CD4-positive, alpha-beta T cell treated with Interferon alpha-2 for 1 hour (primary cell): ENCODE measurements at regions not wholly inside any gene's neighbourhood (a gene's known extent, or its start where the extent isn't known, plus 50 kb on each side); places are given as distances from the start of the nearest gene placed in this dataset.

ENCODE experiments used
- DNase-seq, 2 donors: peaks; one replicate each; pipeline ENCODE4 v3.0.0-alpha.2; 2020 to 2022

GRCh38 chr12:125193376-125194152 is 128.3 kb downstream of the AACS start:
- no peak for DNase-seq

GRCh38 chr12:125194163-125194773 is 129.0 kb downstream of the AACS start:
- no peak for DNase-seq

DNA sequence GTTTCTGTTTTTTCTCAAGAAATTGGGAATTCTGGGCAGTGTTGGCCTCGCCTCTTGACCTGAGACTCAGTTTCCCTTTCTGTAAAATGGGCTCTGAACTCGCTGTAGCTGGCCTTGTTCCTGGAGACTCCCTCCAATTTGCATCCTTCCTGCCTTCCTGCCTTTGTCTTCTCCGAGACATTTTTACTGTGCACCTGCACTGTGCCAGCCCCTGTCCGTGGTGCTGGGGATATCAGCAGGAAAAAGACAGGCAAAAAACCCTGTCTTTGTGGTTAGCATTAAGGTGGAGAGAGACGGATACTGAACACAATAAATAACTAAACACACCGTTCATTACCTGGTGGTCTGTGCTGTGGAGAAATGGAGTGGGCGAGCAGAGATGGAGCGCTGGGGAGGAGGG is 129.8 kb downstream of the AACS start:
- no peak for DNase-seq

DNA sequence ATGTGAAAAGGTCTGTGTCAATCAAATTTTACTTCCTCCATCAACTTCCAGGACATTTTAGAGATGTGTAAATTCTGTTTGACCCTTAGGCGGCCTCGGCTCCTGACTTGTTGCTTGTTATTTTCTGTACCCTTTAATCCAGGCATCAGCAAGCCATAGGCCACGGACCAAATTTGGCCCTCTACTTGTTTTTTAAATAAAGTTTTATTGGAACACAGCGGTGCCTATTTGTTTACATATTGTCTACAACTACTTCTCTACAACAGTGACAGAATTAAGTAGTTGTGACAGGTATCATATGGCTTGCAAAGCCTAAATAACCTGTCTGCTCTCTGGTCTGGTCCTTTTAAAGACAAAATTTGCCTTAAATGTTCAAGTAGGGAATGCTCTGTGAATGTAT is 132.1 kb downstream of the AACS start:
- DNase-seq = no peak

DNA sequence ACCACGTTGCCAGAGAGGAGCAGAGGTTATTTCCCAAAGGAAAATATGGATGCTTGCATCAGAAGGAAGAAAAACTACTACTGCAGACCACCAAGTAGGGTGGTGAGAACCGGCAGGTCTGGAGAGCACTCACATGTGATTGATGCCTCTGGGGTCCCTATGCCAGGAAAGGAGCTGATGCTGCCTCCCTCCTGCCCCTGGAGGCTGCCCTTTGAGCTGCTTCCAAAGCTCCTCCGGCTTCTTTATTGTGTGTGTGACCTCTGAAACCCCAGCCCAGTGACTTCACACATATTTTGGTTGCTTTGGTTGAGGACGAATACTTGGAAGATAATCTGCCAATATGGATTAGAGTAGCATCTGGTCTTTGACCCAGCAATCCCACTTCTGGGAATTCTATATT is 133.4 kb downstream of the AACS start:
- no peak for DNase-seq

DNA sequence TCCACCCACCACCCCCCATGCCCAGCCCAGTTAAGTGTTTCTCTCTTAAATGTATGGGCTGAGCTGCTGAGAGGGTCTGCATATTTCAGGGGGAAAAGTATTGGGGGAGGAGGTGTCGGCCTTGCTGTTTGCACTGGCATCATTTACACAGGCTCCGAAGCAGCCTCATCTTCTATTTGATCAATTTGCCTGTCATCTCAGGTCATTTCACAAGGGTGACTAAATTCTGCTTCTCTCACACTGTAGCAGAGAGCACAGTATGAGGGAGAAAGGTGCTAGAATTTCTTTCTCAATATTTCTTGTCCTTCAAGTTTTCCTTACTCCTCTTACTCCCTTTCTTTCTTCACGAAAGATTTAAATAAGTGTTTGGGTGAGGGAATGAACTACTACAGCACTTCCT is 135.9 kb downstream of the AACS start:
- DNase-seq = no peak

DNA sequence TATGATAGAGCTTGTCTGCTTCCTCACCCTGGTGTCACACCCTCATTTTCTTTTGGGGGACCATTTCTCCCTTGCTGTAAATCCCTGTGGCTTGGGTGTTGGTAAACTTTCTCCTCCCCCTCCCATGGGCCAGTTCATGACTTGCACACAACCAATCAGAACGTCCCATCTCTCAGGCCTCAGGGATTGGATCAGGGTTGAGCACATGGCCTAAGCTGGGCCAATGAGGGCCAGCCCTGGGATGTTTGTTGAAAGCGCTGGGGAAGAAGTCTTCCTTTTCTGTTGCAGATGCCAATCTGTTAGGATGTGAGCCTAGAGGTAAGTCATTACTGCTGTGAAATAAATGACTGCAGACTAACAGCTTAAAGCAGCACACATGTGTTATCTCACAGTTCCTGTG is 136.7 kb downstream of the AACS start:
- DNase-seq = no peak

- DNase-seq = no peak
These were observed 137.2 kb downstream of the AACS start for GRCh38 chr12:125202421-125202820.

GRCh38 chr12:125203145-125203765 is 138.0 kb downstream of the AACS start:
- DNase-seq = no peak

GRCh38 chr12:125205386-125205785 is 140.2 kb downstream of the AACS start:
- DNase-seq = no peak

DNA sequence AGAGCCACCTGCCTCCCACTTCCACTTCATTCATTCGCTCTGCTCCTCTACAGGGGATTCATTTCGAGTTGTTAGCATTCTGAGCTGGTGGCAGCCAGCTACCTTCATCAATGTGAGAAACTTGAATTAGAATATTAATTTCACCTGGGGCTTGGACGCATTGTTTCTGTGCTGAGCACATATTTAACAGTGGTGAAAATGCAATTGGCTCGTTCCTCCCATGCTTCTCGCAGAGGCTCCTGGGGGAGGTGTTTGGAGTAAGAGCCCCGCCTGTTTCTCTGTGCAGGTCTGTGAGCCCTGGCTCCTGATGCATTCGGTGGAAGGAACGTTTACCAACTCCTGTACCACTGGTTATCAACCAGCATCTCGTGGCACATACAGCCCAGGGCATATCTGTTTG is 141.5 kb downstream of the AACS start:
- DNase-seq = no peak

DNA sequence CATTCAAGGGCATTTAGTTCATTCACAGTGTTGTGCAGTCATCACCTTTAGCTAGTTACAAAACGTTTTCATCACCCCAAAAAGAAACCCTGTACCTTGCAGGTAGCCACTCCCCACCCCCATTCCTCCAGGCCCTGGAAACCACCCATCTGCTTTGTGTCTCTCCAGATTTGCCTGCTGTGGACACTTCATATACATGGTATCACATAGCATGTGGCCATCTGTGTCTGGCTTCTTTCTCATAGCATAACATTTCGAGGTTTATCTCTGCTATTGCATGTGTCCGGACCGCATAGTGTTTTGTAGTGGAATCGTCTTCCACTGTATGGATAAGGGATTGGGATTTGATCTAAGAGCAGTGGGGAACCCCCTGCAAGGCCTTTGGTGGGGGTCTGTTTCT is 143.1 kb downstream of the AACS start:
- DNase-seq = no peak

GRCh38 chr12:125208942-125209341 is 143.7 kb downstream of the AACS start:
- DNase-seq = no peak

- no peak for DNase-seq
These were observed 145.0 kb downstream of the AACS start for GRCh38 chr12:125210104-125210755.

DNA sequence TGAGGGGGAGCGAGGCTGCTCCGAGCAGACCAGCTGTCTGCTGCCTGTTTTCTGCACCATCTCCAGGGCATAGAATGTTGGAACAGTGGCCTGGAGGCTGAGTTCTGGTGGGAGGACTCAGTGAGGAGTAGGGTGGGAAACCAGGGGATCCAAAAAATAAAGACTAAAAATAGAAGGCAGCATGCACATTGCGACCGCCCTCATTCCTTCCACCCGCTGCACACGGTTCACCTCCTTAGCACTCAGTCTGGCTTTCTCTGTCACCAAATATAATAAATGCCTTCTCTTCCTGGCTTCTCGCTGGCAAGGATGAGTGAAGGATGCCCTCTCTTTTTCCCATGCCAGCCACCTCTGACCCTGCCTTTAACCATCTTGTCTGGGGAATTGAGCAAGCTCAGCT is 146.2 kb downstream of the AACS start:
- DNase-seq = no peak

DNA sequence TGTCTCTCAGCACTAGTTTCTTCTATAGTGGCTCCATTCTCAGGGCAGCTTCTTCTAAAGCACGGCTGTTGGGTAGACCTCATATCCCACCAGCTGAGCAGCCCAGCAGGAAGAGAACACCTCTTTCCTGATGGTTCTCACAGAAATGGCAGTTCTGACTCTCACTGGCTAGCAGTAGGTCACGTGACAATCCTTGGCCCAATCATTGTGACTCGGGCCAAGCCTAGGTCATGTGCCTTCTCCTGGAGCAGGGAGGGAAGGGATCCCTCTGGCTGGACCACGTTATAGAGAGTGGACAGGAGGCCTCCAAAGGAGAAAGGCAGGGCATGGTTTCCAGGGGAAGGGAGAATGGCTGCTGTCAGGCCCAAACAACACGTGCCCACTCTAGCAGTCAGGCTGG is 149.1 kb downstream of the AACS start:
- DNase-seq = no peak

DNA sequence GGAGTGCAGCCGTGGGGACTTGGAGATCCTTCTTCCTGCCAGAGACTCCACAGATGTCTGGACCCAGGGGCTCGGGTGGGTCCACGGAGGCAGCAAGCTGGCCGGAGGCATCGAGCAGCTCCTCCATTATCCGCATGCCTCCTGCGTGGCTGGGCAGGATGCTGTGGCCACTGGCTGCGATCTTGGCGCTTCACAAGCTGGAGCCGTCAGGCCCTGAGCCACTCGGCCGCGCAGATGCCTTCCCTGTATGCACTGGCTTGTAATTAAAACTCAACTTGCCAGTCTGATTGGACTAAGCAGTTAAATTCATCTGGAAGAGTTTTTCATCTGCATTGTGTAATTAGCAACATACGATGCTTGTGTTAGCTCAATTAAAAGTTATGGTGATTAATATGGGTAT is 151.5 kb downstream of the AACS start:
- DNase-seq = no peak

GRCh38 chr12:125217308-125217707 is 152.1 kb downstream of the AACS start:
- DNase-seq = no peak

DNA sequence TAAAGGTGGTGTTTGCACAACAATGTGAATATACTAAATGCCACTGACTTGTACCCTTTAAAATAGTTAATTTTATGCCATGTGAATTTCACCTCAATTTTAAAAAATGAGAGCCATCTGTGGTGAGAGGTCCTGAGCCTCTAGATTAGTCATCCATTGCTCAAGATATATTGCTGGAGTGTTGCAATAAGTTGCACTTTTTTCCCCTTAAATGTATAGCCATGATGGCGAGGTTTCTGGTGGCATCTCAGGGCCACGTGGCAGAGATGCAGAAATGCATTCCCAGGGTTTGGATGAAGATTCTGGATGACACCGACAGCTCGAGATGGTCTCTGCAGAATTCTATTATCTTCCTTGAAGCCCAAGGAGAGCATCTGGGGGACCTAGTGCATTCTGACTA is 153.7 kb downstream of the AACS start:
- no peak for DNase-seq

GRCh38 chr12:125220404-125221273 is 155.4 kb downstream of the AACS start:
- DNase-seq = no peak

- no peak for DNase-seq
These were observed 156.4 kb downstream of the AACS start for GRCh38 chr12:125221602-125222001.

GRCh38 chr12:125222876-125223275 is 157.6 kb downstream of the AACS start:
- DNase-seq = no peak

GRCh38 chr12:125225641-125226040 is 160.4 kb downstream of the AACS start:
- DNase-seq = no peak
